HPDE6-E6E7 (cell line): ENCODE measurements at regions not wholly inside any gene's neighbourhood (a gene's known extent, or its start where the extent isn't known, plus 50 kb on each side); places are given as distances from the start of the nearest gene placed in this dataset.

Experiments used
- DNase-seq: peaks from one replicate; pipeline ENCODE4 v3.0.0; 2011; ENCODE audit warnings: missing footprints; ENCODE audit errors: extremely low spot score

- no peak for DNase-seq
Observed at GRCh38 chr6:19734519-19734918, 102.7 kb upstream of the ID4 start.

GRCh38 chr6:19736066-19736465 is 101.1 kb upstream of the ID4 start:
- DNase-seq: no peak

- no peak for DNase-seq
Observed at GRCh38 chr6:19738010-19738409, 99.2 kb upstream of the ID4 start.

GRCh38 chr6:19749722-19750121 is 87.4 kb upstream of the ID4 start:
- DNase-seq: no peak

- no peak for DNase-seq
Observed at GRCh38 chr6:19752746-19753145, 84.4 kb upstream of the ID4 start.

- DNase-seq: no peak
Observed at GRCh38 chr6:19753826-19754225, 83.3 kb upstream of the ID4 start.

- DNase-seq: no peak
Observed at GRCh38 chr6:19754686-19755085, 82.5 kb upstream of the ID4 start.

GRCh38 chr6:19755181-19755580 is 82.0 kb upstream of the ID4 start:
- DNase-seq: no peak

GRCh38 chr6:19757036-19757435 is 80.1 kb upstream of the ID4 start:
- DNase-seq: no peak

GRCh38 chr6:19759117-19759880 is 77.9 kb upstream of the ID4 start:
- DNase-seq: no peak

GRCh38 chr6:19761121-19761520 is 76.0 kb upstream of the ID4 start:
- no peak for DNase-seq

- no peak for DNase-seq
Observed at GRCh38 chr6:19771753-19772336, 65.3 kb upstream of the ID4 start.

- DNase-seq: no peak
Observed at GRCh38 chr6:19772891-19773290, 64.3 kb upstream of the ID4 start.

- DNase-seq: no peak
Observed at GRCh38 chr6:19781269-19781668, 55.9 kb upstream of the ID4 start.

- no peak for DNase-seq
Observed at GRCh38 chr6:19782588-19782987, 54.6 kb upstream of the ID4 start.
